ENCODE measurements at regions not wholly inside any gene's neighbourhood (a gene's known extent, or its start where the extent isn't known, plus 50 kb on each side); places are given as distances from the start of the nearest gene placed in this dataset.
A peak's percentile ranks its signal among the peaks of the same experiment; 100 is the strongest.

DNA sequence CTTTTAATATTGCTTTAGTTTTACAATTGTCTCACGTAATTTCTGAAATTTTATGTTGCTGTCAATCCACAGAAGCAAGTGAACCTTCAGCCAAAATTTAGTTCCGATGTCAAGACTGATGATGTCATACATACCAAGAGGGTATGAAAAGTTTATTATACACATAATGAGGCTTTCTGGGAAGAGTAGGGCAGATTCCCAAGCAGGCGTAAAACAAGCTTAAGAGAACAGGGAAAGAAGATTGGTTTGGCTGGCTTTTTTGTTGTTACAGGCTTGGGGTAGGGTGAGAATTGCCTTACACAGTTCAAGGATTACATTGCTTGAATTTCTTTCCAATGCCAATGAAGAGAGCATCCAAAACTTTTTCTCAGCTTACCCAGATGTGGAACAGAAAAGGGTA, 1962.9 kb upstream of the CDH6 start:
- Mint-ChIP-seq H3K4me3 (ENCODE audit: unreplicated experiment) (no peak overlapping the region), H3K27ac (ENCODE audit: unreplicated experiment) (no peak overlapping the region), H3K9me3 (ENCODE audit: low read depth) (no peaks in the 10 kb centered on the region), H3K27me3 (ENCODE audit: low read depth) (peaks cover 10% of the 10 kb centered on the region), H3K36me3 (ENCODE audit: low read depth) (no peaks in the 10 kb centered on the region), H3K4me1 (ENCODE audit: low read depth) (no peaks in the 10 kb centered on the region)
- no peak for DNase-seq (ENCODE audit: low spot score)
- TF ChIP-seq CTCF (IDR thresholded peaks at IDR 0.05) = no peak

DNA sequence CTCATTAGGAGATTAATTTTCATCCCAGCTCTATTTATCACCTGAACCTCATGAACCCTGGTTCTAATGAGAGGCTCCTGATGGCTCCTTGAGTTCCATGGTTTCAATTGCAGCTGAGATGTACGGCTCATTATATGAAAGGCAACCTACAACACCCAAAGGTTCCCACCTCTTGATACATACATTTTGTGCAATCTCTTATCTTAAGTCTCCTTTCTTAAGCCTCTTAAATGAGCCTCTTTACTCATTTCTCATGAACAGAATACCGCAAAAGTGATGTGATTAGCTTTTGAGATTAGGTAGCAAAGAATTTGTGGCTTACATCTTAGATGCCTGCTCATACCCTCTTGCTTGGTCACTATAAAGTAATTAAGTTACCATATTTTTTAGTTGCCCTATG, 1964.0 kb upstream of the CDH6 start:
- Mint-ChIP-seq H3K36me3 (ENCODE audit: low read depth) (no peaks in the 10 kb centered on the region), H3K4me1 (ENCODE audit: low read depth) (no peaks in the 10 kb centered on the region), H3K27me3 (ENCODE audit: low read depth) (peaks cover 9% of the 10 kb centered on the region), H3K4me3 (ENCODE audit: unreplicated experiment) (no peak overlapping the region), H3K9me3 (ENCODE audit: low read depth) (no peaks in the 10 kb centered on the region), H3K27ac (ENCODE audit: unreplicated experiment) (no peak overlapping the region)
- TF ChIP-seq CTCF (IDR thresholded peaks at IDR 0.05) = no peak
- DNase-seq (ENCODE audit: low spot score) = no peak

DNA sequence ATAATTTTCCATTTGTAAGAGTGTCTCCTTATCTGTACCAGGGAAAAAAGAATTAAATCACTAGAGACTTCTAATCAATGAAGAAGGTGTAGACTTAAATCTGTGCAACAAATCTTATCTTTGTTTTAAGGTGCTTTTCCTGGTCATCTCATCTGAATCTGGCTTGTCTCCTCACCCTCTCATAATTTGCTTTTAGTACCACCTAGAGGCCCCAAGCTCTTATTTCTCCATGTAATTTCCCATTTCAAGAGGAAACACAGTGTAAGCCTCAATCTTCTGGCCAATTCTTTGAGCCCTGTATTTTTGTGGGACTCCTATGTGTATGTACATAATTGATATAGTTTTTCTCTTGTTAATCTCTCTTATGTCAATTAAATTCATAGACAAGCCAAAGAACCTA, 1975.3 kb upstream of the CDH6 start:
- Mint-ChIP-seq H3K4me3 (ENCODE audit: unreplicated experiment) (no peak overlapping the region), H3K4me1 (ENCODE audit: low read depth) (no peaks in the 10 kb centered on the region), H3K36me3 (ENCODE audit: low read depth) (no peaks in the 10 kb centered on the region), H3K27me3 (ENCODE audit: low read depth) (peaks cover 5% of the 10 kb centered on the region), H3K27ac (ENCODE audit: unreplicated experiment) (no peak overlapping the region), H3K9me3 (ENCODE audit: low read depth) (no peaks in the 10 kb centered on the region)
- no peak for DNase-seq (ENCODE audit: low spot score)
- TF ChIP-seq CTCF (IDR thresholded peaks at IDR 0.05) = peak; percentile 25

DNA sequence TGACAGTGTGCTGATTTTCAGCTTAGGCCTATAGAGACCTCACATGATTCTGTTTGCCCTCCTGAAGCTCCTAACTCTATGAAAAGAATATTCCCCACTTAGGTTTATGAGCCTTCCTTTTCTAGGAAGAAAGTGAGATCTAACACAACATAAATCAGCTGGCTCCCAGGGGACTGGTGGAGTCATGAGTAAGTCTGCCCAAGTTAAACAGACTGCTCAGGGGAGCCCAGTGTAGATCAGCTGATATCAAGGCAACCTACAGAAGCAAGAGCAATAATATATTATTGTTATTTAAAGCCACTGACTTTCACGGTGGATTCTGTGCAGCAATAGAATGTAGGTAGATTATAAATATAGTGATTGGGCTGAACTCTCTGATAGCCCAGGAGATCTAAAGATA, 1978.6 kb upstream of the CDH6 start:
- Mint-ChIP-seq H3K36me3 (ENCODE audit: low read depth) (no peaks in the 10 kb centered on the region), H3K4me1 (ENCODE audit: low read depth) (no peaks in the 10 kb centered on the region), H3K9me3 (ENCODE audit: low read depth) (no peaks in the 10 kb centered on the region), H3K27me3 (ENCODE audit: low read depth) (peaks cover 3% of the 10 kb centered on the region), H3K4me3 (ENCODE audit: unreplicated experiment) (no peak overlapping the region), H3K27ac (ENCODE audit: unreplicated experiment) (no peak overlapping the region)
- DNase-seq (ENCODE audit: low spot score) = no peak
- no peak for TF ChIP-seq CTCF (IDR thresholded peaks at IDR 0.05)

DNA sequence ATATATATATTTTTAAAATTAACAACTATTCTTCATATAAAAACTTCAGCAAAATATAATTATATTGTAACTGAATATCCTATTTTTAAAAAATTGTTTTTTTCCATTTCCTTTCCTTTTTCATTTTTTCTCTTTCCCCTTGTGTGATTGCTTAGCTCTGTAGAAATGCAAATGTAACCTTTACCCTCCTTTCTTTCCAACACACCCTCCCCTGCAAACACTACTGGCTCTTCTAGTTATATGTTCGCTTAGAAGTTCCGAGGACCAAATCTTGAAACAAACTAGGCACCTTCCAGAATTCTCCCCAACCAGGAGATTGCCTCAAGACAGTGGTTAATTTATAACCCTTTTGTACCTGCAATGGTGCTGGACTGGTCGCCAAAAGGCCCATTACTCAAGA, 1980.0 kb upstream of the CDH6 start:
- DNase-seq (ENCODE audit: low spot score) = no peak
- H3K27ac Mint-ChIP-seq (ENCODE audit: unreplicated experiment) = no peak overlapping the region
- peaks cover 10% of the 10 kb centered on the region for H3K27me3 Mint-ChIP-seq (ENCODE audit: low read depth)
- no peak for TF ChIP-seq CTCF (IDR thresholded peaks at IDR 0.05)
- no peaks in the 10 kb centered on the region for H3K4me1 Mint-ChIP-seq (ENCODE audit: low read depth)
- no peaks in the 10 kb centered on the region for H3K36me3 Mint-ChIP-seq (ENCODE audit: low read depth)
- no peaks in the 10 kb centered on the region for H3K9me3 Mint-ChIP-seq (ENCODE audit: low read depth)
- no peak overlapping the region for H3K4me3 Mint-ChIP-seq (ENCODE audit: unreplicated experiment)
